ENCODE measurements at regions not wholly inside any gene's neighbourhood (a gene's known extent, or its start where the extent isn't known, plus 50 kb on each side); places are given as distances from the start of the nearest gene placed in this dataset.
"Not testable (repeated sequence)": the region's sequence is repeated elsewhere in the genome, so short reads cannot be mapped to it uniquely, and the experiment has no call there.

DNA sequence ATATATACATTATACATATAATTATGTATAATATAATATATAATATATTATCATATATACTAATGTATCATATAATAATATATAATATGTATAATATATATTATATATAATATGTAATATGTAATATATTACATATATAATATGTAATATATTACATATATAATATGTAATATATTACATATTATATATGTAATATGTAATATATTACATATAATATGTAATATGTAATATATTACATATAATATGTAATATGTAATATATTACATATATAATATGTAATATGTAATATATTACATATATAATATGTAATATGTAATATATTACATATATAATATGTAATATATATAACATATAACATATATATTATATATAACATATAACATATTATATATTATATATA lies 1020.9 kb downstream of the KCNMA1 start:
- TF ChIP-seq, protein P1, sequence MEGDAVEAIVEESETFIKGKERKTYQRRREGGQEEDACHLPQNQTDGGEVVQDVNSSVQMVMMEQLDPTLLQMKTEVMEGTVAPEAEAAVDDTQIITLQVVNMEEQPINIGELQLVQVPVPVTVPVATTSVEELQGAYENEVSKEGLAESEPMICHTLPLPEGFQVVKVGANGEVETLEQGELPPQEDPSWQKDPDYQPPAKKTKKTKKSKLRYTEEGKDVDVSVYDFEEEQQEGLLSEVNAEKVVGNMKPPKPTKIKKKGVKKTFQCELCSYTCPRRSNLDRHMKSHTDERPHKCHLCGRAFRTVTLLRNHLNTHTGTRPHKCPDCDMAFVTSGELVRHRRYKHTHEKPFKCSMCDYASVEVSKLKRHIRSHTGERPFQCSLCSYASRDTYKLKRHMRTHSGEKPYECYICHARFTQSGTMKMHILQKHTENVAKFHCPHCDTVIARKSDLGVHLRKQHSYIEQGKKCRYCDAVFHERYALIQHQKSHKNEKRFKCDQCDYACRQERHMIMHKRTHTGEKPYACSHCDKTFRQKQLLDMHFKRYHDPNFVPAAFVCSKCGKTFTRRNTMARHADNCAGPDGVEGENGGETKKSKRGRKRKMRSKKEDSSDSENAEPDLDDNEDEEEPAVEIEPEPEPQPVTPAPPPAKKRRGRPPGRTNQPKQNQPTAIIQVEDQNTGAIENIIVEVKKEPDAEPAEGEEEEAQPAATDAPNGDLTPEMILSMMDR (conservative IDR thresholded peaks at IDR 0.05; ENCODE audit: low read length), result not testable (repeated sequence)
- TF ChIP-seq EZH2phosphoT487 (IDR thresholded peaks at IDR 0.05; ENCODE audit: borderline replicate concordance, low read depth, low read length), result not testable (repeated sequence)
